ENCODE measurements at regions not wholly inside any gene's neighbourhood (a gene's known extent, or its start where the extent isn't known, plus 50 kb on each side); places are given as distances from the start of the nearest gene placed in this dataset.
"Not testable (repeated sequence)": the region's sequence is repeated elsewhere in the genome, so short reads cannot be mapped to it uniquely, and the experiment has no call there.

GRCh38 chr5:36507332-36507952 is 99.0 kb upstream of the SLC1A3 start:
- no TSS peak for BruUV-seq (replicated peaks)
- CTCF ChIA-PET, result interaction anchor here (0.6 kb wide), 1 partner anchor 92 kb away, joined by 4 read pairs; no protein-coding TSS in a partner anchor
- intact Hi-C loops (cut with micrococcal nuclease; ENCODE audit: unreplicated experiment), result loop anchor here (1.0 to 10.0 kb wide), 3 partner anchors 93 to 243 kb away; no protein-coding TSS in a partner anchor
- Mint-ChIP-seq H3K9me3 (ENCODE audit: low read depth, unreplicated experiment) (no peaks in the 10 kb centered on the region), H3K27me3 (ENCODE audit: unreplicated experiment) (peaks cover 42% of the 10 kb centered on the region), H3K4me1 (ENCODE audit: low read depth, unreplicated experiment) (peaks cover 7% of the 10 kb centered on the region), H3K36me3 (ENCODE audit: insufficient read depth, unreplicated experiment) (no peaks in the 10 kb centered on the region), H3K4me3 (ENCODE audit: low read depth, unreplicated experiment) (no peak overlapping the region), H3K27ac (ENCODE audit: unreplicated experiment) (no peak overlapping the region)
- peak; percentile 82 for TF ChIP-seq CTCF (IDR thresholded peaks at IDR 0.05; ENCODE audit: unreplicated experiment)
- peak; percentile 85 for DNase-seq

GRCh38 chr5:36508331-36508730 is 98.1 kb upstream of the SLC1A3 start:
- DNase-seq; H3K36me3 Mint-ChIP-seq (ENCODE audit: insufficient read depth, unreplicated experiment); BruUV-seq (replicated peaks); H3K4me1 Mint-ChIP-seq (ENCODE audit: low read depth, unreplicated experiment); CTCF ChIA-PET; H3K27ac Mint-ChIP-seq (ENCODE audit: unreplicated experiment); H3K4me3 Mint-ChIP-seq (ENCODE audit: low read depth, unreplicated experiment); H3K9me3 Mint-ChIP-seq (ENCODE audit: low read depth, unreplicated experiment): not testable (repeated sequence)
- intact Hi-C loops (cut with micrococcal nuclease; ENCODE audit: unreplicated experiment), result loop anchor here (10.0 kb wide), 1 partner anchor 244 kb away; no protein-coding TSS in a partner anchor
- peaks cover 42% of the 10 kb centered on the region for H3K27me3 Mint-ChIP-seq (ENCODE audit: unreplicated experiment)

DNA sequence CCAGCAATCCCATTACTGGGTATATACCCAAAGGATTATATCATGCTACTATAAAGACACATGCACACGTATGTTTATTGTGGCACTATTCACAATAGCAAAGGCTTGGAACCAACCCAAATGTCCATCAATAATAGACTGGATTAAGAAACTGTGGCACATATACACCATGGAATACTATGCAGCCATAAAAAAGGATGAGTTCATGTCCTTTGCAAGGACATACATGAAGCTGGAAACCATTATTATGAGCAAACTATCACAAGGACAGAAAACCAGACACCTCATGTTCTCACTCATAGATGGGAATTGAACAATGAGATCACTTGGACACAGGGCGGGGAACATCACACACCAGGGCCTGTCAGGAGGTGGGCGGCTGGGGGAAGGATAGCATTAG is 92.8 kb upstream of the SLC1A3 start:
- H3K36me3 Mint-ChIP-seq (ENCODE audit: insufficient read depth, unreplicated experiment); H3K27ac Mint-ChIP-seq (ENCODE audit: unreplicated experiment); intact Hi-C loops (cut with micrococcal nuclease; ENCODE audit: unreplicated experiment); H3K4me1 Mint-ChIP-seq (ENCODE audit: low read depth, unreplicated experiment); H3K4me3 Mint-ChIP-seq (ENCODE audit: low read depth, unreplicated experiment); DNase-seq; H3K9me3 Mint-ChIP-seq (ENCODE audit: low read depth, unreplicated experiment); BruUV-seq (replicated peaks); CTCF ChIA-PET: not testable (repeated sequence)
- peaks cover 53% of the 10 kb centered on the region for H3K27me3 Mint-ChIP-seq (ENCODE audit: unreplicated experiment)

GRCh38 chr5:36519881-36520280 is 86.5 kb upstream of the SLC1A3 start:
- Mint-ChIP-seq H3K27me3 (ENCODE audit: unreplicated experiment) (peaks cover 29% of the 10 kb centered on the region), H3K4me3 (ENCODE audit: low read depth, unreplicated experiment) (no peak overlapping the region), H3K4me1 (ENCODE audit: low read depth, unreplicated experiment) (no peaks in the 10 kb centered on the region), H3K27ac (ENCODE audit: unreplicated experiment) (no peak overlapping the region), H3K36me3 (ENCODE audit: insufficient read depth, unreplicated experiment) (no peaks in the 10 kb centered on the region), H3K9me3 (ENCODE audit: low read depth, unreplicated experiment) (no peaks in the 10 kb centered on the region)
- TF ChIP-seq CTCF (IDR thresholded peaks at IDR 0.05; ENCODE audit: unreplicated experiment), result no peak
- no TSS peak for BruUV-seq (replicated peaks)
- CTCF ChIA-PET, result interaction anchor here (0.7 kb wide), 1 partner anchor 18 kb away, joined by 3 read pairs; no protein-coding TSS in a partner anchor
- no peak for DNase-seq
- intact Hi-C loops (cut with micrococcal nuclease; ENCODE audit: unreplicated experiment), result no loop called here

GRCh38 chr5:36521219-36521618 is 85.2 kb upstream of the SLC1A3 start:
- CTCF ChIA-PET, result no interaction called here
- TF ChIP-seq CTCF (IDR thresholded peaks at IDR 0.05; ENCODE audit: unreplicated experiment), result no peak
- intact Hi-C loops (cut with micrococcal nuclease; ENCODE audit: unreplicated experiment), result no loop called here

More at GRCh38 chr5:36521219-36521618, 85.2 kb upstream of the SLC1A3 start:
- no peak overlapping the region for H3K27ac Mint-ChIP-seq (ENCODE audit: unreplicated experiment)
- no peak for DNase-seq
- BruUV-seq (replicated peaks), result no TSS peak
- no peak overlapping the region for H3K4me3 Mint-ChIP-seq (ENCODE audit: low read depth, unreplicated experiment)
- peaks cover 15% of the 10 kb centered on the region for H3K27me3 Mint-ChIP-seq (ENCODE audit: unreplicated experiment)
- H3K4me1 Mint-ChIP-seq (ENCODE audit: low read depth, unreplicated experiment), result no peaks in the 10 kb centered on the region
- no peaks in the 10 kb centered on the region for H3K36me3 Mint-ChIP-seq (ENCODE audit: insufficient read depth, unreplicated experiment)
- no peaks in the 10 kb centered on the region for H3K9me3 Mint-ChIP-seq (ENCODE audit: low read depth, unreplicated experiment)
